ENCODE measurements at regions not wholly inside any gene's neighbourhood (a gene's known extent, or its start where the extent isn't known, plus 50 kb on each side); places are given as distances from the start of the nearest gene placed in this dataset.

DNA sequence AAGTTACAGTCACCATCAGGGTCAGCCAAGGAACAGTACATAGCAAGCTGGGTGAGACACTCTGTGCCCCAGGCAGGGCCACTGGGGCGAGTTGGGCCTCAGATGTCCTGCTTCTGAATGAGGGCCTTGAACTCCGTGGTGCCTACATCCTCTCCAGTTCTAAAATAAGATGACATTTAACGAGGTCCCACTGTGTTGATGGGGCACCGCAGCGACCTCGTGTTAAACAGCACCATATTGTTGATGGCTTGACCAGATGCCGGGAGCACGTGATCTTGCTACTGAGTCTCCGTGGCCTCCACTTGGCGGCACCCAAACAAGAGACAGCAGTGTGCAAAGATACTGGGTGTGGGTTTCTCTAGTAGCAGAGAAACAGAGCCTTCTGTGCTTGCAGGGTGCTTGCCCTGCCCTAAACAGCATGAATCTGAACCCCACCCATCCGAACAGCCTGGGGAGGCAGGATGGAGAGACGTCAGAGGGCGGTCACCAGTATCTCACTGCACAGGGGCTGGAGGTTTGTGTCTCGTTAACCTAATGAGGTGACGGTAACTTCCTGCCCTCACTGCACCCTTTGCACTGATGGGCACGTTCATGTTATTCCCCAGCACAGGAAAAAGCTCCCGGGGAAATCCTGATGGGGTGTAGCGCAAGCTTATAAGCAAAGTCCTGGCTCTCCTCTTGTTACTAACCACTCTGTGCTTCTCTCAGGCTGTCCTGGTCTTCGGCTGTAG lies 324.4 kb downstream of the AJAP1 start:
- Histone ChIP-seq H3K4me2 (ENCODE audit: low read length) (no peak overlapping the region), H3F3A (ENCODE audit: control insufficient read depth, insufficient read depth) (no peaks in the 10 kb centered on the region), H4K20me1 (ENCODE audit: control insufficient read depth, insufficient read depth, low read depth, low read length) (no peaks in the 10 kb centered on the region), H3K79me2 (ENCODE audit: control insufficient read depth, low read length) (no peaks in the 10 kb centered on the region), H3K36me3 (ENCODE audit: control insufficient read depth, low read length) (no peaks in the 10 kb centered on the region), H3K4me1 (ENCODE audit: control insufficient read depth, low read length) (no peaks in the 10 kb centered on the region), H3K4me3 (ENCODE audit: low read length) (no peak overlapping the region), H3K27me3 (ENCODE audit: control insufficient read depth, low read length) (no peaks in the 10 kb centered on the region), H3K9me3 (ENCODE audit: control insufficient read depth, insufficient read depth, low read length) (no peaks in the 10 kb centered on the region), H3K9me2 (replicated peaks; ENCODE audit: control insufficient read depth, low read length) (no peaks in the 10 kb centered on the region), H3K27ac (ENCODE audit: low read depth, low read length) (no peak overlapping the region)
- no peak for TF ChIP-seq EZH2phosphoT487 (IDR thresholded peaks at IDR 0.05; ENCODE audit: borderline replicate concordance, low read length)

GRCh38 chr1:4977701-4978100 lies 323.3 kb downstream of the AJAP1 start:
- no peaks in the 10 kb centered on the region for H3K4me1 ChIP-seq (ENCODE audit: control insufficient read depth, low read length)

DNA sequence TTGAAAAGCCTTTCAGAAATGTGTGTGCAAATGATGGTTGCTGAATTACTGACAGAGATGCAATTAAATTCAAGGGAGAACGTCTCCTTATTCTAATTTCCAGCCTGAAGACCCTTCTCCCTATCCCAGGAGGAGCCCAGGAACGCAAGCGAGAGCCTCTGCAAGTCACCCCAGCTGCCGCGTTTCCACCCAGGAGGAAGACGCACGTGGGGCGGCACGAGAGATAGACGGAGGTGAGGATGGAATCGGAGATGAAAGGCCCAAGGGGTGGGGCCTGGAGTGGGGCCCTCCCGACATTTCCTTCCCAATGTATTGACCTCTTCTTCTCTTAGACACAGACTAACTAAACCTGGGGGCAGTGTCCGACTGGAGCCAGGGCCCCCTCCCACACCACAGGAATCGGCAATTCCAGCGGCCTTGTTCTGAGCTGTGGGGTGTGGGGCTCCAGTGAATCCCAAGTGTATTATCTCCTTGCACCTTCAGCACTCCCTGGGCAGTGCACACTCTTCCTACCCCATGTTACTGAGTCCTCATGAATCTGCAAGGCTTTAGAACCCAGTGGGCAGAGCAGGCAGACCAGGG lies 322.5 kb downstream of the AJAP1 start:
- TF ChIP-seq EZH2phosphoT487 (IDR thresholded peaks at IDR 0.05; ENCODE audit: borderline replicate concordance, low read length) (no peak), CTCF (IDR thresholded peaks at IDR 0.05; ENCODE audit: low read depth, low read length, poor library complexity, severe bottlenecking) (no peak)
- no peaks in the 10 kb centered on the region for H3K79me2 ChIP-seq (ENCODE audit: control insufficient read depth, low read length)

More at GRCh38 chr1:4977701-4978100, 323.3 kb downstream of the AJAP1 start:
- Histone ChIP-seq H3F3A (ENCODE audit: control insufficient read depth, insufficient read depth) (no peaks in the 10 kb centered on the region), H3K36me3 (ENCODE audit: control insufficient read depth, low read length) (no peaks in the 10 kb centered on the region), H3K9me3 (ENCODE audit: control insufficient read depth, insufficient read depth, low read length) (no peaks in the 10 kb centered on the region), H3K9me2 (replicated peaks; ENCODE audit: control insufficient read depth, low read length) (no peaks in the 10 kb centered on the region), H4K20me1 (ENCODE audit: control insufficient read depth, insufficient read depth, low read depth, low read length) (no peaks in the 10 kb centered on the region), H3K79me2 (ENCODE audit: control insufficient read depth, low read length) (no peaks in the 10 kb centered on the region), H3K4me2 (ENCODE audit: low read length) (no peak overlapping the region), H3K27me3 (ENCODE audit: control insufficient read depth, low read length) (no peaks in the 10 kb centered on the region), H3K27ac (ENCODE audit: low read depth, low read length) (no peak overlapping the region), H3K4me3 (ENCODE audit: low read length) (no peak overlapping the region)
- TF ChIP-seq CTCF (IDR thresholded peaks at IDR 0.05; ENCODE audit: low read depth, low read length, poor library complexity, severe bottlenecking) (no peak), EZH2phosphoT487 (IDR thresholded peaks at IDR 0.05; ENCODE audit: borderline replicate concordance, low read length) (no peak)

GRCh38 chr1:4975856-4976255 lies 321.4 kb downstream of the AJAP1 start:
- Histone ChIP-seq H3K79me2 (ENCODE audit: control insufficient read depth, low read length) (no peaks in the 10 kb centered on the region), H3K4me1 (ENCODE audit: control insufficient read depth, low read length) (no peaks in the 10 kb centered on the region), H3K27ac (ENCODE audit: low read depth, low read length) (no peak overlapping the region), H3K9me3 (ENCODE audit: control insufficient read depth, insufficient read depth, low read length) (no peaks in the 10 kb centered on the region), H3K27me3 (ENCODE audit: control insufficient read depth, low read length) (no peaks in the 10 kb centered on the region), H3F3A (ENCODE audit: control insufficient read depth, insufficient read depth) (no peaks in the 10 kb centered on the region), H3K4me2 (ENCODE audit: low read length) (no peak overlapping the region), H3K9me2 (replicated peaks; ENCODE audit: control insufficient read depth, low read length) (no peaks in the 10 kb centered on the region), H3K36me3 (ENCODE audit: control insufficient read depth, low read length) (no peaks in the 10 kb centered on the region), H4K20me1 (ENCODE audit: control insufficient read depth, insufficient read depth, low read depth, low read length) (no peaks in the 10 kb centered on the region), H3K4me3 (ENCODE audit: low read length) (no peak overlapping the region)
- TF ChIP-seq EZH2phosphoT487 (IDR thresholded peaks at IDR 0.05; ENCODE audit: borderline replicate concordance, low read length), result no peak
- TF ChIP-seq CTCF (IDR thresholded peaks at IDR 0.05; ENCODE audit: low read depth, low read length, poor library complexity, severe bottlenecking), result no peak

More for the DNA sequence above, 322.5 kb downstream of the AJAP1 start:
- no peak overlapping the region for H3K27ac ChIP-seq (ENCODE audit: low read depth, low read length)
- no peaks in the 10 kb centered on the region for H3K36me3 ChIP-seq (ENCODE audit: control insufficient read depth, low read length)
- no peaks in the 10 kb centered on the region for H3K9me3 ChIP-seq (ENCODE audit: control insufficient read depth, insufficient read depth, low read length)
- no peaks in the 10 kb centered on the region for H3K4me1 ChIP-seq (ENCODE audit: control insufficient read depth, low read length)
- no peaks in the 10 kb centered on the region for H3F3A ChIP-seq (ENCODE audit: control insufficient read depth, insufficient read depth)
- no peak overlapping the region for H3K4me3 ChIP-seq (ENCODE audit: low read length)
- H3K9me2 ChIP-seq (replicated peaks; ENCODE audit: control insufficient read depth, low read length), result no peaks in the 10 kb centered on the region
- H3K4me2 ChIP-seq (ENCODE audit: low read length), result no peak overlapping the region
- H3K27me3 ChIP-seq (ENCODE audit: control insufficient read depth, low read length), result no peaks in the 10 kb centered on the region
- no peaks in the 10 kb centered on the region for H4K20me1 ChIP-seq (ENCODE audit: control insufficient read depth, insufficient read depth, low read depth, low read length)

Measured in DOHH2 (cell line).